OCI-LY1 (cell line): ENCODE measurements at regions not wholly inside any gene's neighbourhood (a gene's known extent, or its start where the extent isn't known, plus 50 kb on each side); places are given as distances from the start of the nearest gene placed in this dataset.

Experiments used
- CTCF ChIP-seq: fragments of 200-600 bp; sonication (generic), shearing (Covaris generic); IDR thresholded peaks from 2 replicates; pipeline ENCODE4 v1.5.1; 2017; ENCODE audit warnings: mild to moderate bottlenecking, antibody characterized with exemption, low read length, moderate library complexity, mixed read lengths
- EZH2 ChIP-seq: fragments of 200-600 bp; sonication (generic), shearing (Covaris generic); IDR thresholded peaks from 2 replicates; pipeline ENCODE4 v1.8.0; 2017; ENCODE audit warnings: borderline replicate concordance, mixed run types, mild to moderate bottlenecking, antibody characterized with exemption, low read length, moderate library complexity, mixed read lengths

GRCh38 chr10:36903040-36903439 lies 222.4 kb upstream of the ANKRD30A start:
- TF ChIP-seq CTCF (no peak), EZH2 (no peak)
